GM21576 (cell line): ENCODE measurements at regions not wholly inside any gene's neighbourhood (a gene's known extent, or its start where the extent isn't known, plus 50 kb on each side); places are given as distances from the start of the nearest gene placed in this dataset.
"Not testable (repeated sequence)": the region's sequence is repeated elsewhere in the genome, so short reads cannot be mapped to it uniquely, and the experiment has no call there.

Experiments
- ATAC-seq: cut with Tn5 transposase; IDR thresholded peaks from one replicate; pipeline ENCODE4 v1.9.1; 2021; ENCODE audit warnings: mild to moderate bottlenecking, moderate library complexity; ENCODE audit not compliant: unreplicated experiment

DNA sequence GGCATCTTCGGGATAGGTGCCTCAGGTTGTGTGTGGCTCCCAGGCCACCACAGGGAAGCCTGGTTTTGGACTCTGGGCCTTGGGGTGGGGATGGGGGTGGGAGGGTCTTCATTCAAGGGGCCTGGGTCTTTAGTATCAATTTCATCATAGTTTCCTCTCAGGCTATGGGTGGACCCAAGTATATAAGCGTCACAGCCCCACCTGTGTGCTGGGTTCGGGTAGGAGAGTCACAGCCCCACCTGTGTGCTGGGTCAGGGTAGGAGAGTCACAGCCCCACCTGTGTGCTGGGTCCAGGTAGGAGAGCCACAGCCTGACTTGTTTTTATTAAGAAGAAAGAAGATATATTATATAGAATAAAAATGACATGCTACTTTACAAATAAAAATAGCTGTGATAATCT, 422.1 kb downstream of the BRD1 start:
- no peak for ATAC-seq

- no peak for ATAC-seq
Measured at GRCh38 chr22:49404576-49405241, 423.0 kb downstream of the BRD1 start.

- no peak for ATAC-seq
Measured at GRCh38 chr22:49404020-49404419, 423.7 kb downstream of the BRD1 start.

DNA sequence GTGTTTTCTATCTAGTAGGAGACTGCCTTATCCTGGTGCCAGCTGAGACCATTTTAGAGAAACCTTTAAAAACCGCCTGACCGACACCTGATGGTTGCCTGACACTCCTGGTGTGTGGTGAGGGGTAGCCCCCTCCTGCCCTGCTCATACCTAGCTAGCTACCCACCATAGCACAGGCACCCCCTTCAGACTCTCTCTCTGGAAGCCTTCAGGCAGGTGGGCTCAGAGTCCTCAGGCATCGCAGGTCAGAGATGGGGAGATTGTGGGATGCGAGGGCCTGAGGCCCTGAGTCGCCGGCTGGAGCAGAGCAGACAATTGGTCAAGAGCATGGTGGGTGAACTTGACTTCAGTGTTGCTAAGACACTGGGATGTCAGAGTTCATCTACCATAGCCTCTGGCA, 424.6 kb downstream of the BRD1 start:
- ATAC-seq, result no peak

- ATAC-seq, result no peak
Measured at GRCh38 chr22:49402169-49402568, 425.5 kb downstream of the BRD1 start.

DNA sequence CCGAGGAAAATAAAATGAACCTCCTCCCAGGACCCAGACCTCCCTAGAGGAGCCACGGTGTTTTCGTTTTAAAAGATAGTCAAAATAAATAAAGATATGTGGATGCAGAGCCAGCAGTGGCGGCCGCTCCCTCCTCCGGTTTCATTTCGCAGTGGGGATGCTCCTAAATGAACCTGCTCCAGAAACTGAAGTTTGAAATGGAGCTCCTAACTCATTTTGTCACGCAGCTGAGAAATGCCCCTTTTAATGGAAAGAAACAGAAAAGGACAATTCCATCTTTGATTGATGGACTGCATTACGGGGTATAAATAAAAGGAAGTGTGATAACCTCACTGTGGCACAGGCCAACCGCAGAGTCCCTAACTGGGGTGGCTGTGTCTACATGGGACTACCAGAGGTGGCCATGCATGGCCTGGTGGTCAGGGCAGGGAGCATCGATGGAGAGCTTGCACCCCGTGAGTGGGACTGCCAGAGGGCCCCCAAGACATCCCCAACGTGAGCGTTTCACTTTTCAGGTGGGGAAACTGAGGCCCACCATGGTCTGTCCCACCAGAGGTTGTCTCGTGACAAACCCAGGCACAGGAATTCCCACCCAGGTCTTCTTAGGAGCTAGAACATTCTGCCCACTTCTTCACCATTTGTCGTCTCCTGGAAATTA, 426.6 kb downstream of the BRD1 start:
- ATAC-seq, result no peak

DNA sequence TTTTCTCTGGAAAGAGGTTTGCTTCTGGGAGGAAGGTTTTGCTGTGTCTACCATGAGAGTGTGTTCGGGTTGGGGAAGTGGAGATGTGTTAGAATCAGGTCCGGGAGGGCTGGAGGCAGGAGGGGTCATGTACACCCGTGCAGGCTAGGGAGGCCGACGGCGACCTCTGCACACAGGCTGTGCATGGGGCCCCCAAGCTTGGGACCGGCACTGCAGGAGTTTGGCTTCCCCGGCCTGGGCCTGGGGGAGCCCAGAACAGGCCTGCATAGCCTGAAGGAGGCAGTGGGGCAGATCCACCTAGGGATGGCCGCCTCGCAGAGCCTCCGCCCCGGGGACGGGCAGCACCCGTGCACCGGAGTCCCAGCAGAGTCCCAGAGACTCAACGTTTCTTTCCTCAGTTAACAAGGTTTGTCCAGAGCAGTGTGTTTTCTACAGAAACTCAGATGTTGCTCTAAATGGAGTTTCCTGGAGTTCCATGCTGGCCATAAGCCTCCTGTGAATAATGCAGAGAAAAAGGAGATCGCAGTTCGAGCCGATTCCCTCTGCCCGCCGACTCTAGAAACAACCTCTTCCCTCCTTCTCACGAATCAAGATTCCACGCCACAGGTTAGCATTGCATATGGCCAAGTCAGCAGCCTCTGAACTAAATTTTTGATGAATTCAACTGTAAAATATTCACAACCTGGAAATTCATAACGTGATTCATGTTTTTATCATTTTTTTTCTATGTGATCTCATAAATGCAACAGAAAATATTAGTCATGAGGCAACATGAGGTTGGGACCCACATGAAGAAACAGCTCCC, 427.3 kb downstream of the BRD1 start:
- ATAC-seq, result no peak

DNA sequence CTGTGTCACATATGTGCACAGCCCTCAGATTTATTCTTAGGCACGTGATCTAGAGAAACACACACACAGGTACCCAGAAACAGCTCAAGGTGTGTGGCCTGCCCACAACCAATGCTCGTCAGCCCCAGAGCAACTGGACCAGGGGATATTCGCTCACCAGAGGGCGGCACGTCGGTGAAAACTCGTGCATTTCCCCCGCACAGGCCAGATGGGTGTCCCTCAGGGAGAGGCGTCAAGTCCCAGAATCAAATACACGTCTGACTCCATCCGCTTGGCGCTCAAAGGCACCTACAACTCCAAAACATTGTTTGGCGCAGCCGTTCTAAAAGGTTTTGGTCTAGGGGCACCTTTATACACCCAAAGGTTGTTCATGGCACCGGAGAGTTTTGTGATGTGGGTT, 429.0 kb downstream of the BRD1 start:
- no peak for ATAC-seq

DNA sequence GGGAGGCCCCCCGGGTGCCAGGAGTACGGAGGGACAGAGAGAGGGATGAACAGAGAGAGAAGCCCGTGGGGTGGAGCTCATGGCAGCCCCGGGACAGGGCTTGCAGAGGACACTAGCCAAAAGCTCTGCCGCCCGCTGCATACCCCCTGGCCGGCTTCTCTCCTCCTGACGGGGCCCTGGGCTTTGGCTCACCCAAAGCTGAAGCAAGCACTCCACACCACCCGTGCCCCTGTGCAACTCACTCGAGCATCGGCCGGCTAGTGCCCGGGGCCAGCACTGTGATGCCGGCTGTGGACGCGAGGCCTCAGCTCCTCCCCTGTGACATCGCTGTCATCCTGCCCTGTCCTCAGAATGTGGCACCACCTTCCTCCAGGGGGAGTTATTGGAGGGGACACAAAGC, 429.6 kb downstream of the BRD1 start:
- ATAC-seq, result no peak

- ATAC-seq, result no peak
Measured at GRCh38 chr22:49396817-49397216, 430.9 kb downstream of the BRD1 start.

DNA sequence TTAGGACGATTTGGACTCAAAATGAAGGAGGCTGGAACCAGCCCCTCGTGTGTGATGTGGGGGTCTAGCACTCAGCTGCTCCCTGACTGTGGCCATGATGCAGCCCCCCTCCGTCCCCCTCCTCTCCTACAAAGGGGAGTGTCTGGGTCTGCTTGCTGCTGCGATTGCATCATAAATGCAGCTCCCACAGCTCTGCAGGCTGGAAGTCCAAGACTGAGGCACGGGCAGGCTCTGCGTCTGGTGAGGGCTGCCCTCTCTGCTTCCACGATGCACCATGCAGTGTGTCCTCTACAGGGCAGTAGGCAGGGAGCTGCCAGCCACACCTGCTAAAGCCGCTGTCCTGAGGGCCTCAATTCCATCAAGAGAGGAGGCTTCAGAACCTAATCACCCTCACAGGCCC, 432.1 kb downstream of the BRD1 start:
- no peak for ATAC-seq

- ATAC-seq, result not testable (repeated sequence)
Measured at GRCh38 chr22:49395062-49395461, 432.6 kb downstream of the BRD1 start.

DNA sequence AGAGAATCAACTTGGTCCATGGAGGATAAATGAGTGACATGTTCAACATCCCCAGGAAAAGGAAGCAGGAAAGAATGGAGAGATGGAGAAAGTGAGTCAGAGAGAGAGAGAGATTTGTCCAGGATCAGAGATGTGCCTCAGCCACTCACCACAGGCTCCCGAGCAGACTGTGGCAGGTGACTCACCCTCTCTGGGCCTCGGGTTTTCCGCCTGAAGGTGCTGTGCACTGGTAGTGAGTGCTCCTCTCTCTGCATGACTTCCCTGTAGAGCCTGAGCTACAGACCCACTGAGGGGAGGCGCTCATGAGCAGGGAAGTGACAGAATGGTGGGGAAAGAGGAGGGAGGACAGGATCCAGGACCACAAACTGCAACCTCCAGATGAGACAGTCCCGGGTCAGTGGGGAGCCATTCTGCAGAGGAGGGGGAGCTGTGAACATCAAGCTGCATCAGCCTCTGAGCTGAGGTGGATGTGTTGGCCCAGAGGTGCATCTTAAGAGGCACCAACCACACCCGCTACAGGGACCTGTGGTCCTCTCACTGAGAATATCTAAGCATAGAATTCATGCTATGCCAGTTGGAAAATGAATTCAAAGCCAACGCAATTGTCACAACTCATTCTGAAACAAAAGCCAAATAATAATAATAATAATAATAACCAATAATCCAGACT, 433.4 kb downstream of the BRD1 start:
- no peak for ATAC-seq

- no peak for ATAC-seq
Measured at GRCh38 chr22:49393526-49393925, 434.1 kb downstream of the BRD1 start.

- ATAC-seq, result no peak
Measured at GRCh38 chr22:49392841-49393510, 434.7 kb downstream of the BRD1 start.

DNA sequence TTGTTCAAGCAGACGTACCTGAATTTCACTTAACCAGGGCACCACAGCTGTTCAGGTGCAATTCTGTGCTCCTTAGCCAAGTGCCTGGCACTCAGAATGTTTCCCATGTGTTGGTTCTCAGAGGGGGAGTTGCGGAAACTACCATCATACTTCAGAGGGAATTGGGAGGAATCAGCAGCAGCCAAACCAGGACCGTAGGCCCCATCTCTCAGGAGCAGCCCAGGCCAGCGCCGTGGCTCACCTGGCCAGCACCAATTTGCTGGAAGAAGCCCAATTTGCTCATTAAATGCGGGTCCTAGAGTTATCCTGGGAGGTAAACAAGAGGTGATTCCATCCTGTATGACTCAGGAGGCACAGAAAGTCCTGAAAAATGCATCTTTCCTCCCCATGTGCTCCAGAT, 435.4 kb downstream of the BRD1 start:
- no peak for ATAC-seq

GRCh38 chr22:49391436-49391835, 436.2 kb downstream of the BRD1 start:
- no peak for ATAC-seq

- ATAC-seq, result no peak
Measured at GRCh38 chr22:49390954-49391353, 436.7 kb downstream of the BRD1 start.

DNA sequence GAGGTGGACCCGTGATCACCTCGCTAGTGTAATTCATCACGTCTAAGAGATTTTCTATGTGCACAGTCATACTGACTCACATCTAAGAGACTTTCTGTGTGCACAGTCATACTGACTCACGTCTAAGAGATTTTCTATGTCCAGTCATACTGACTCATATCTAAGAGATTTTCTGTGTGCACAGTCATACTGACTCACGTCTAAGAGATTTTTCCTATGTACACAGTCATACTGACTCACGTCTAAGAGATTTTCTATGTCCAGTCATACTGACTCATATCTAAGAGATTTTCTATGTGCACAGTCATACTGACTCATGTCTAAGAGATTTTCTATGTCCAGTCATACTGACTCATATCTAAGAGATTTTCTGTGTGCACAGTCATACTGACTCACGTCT, 443.8 kb downstream of the BRD1 start:
- ATAC-seq, result not testable (repeated sequence)

- ATAC-seq, result no peak
Measured at GRCh38 chr22:49382451-49382735, 445.3 kb downstream of the BRD1 start.
